Keratinocyte (primary cell): ENCODE measurements at regions not wholly inside any gene's neighbourhood (a gene's known extent, or its start where the extent isn't known, plus 50 kb on each side); places are given as distances from the start of the nearest gene placed in this dataset.

Experiments
- EZH2 ChIP-seq: IDR thresholded peaks from one replicate; pipeline ENCODE4 v1.6.1; 2012; ENCODE audit warnings: inconsistent platforms, mild to moderate bottlenecking, low read length, moderate library complexity
- TF ChIP-seq, protein P1 (sequence below), 3 experiments: IDR thresholded peaks in 1 of 3; conservative IDR thresholded peaks in 1 of 3; optimal IDR thresholded peaks in 1 of 3; 2 replicates in 2 of 3; 3 replicates in 1 of 3; pipeline versions ENCODE3 to v1.5.1; 2011; ENCODE audit warnings: low read length in 3 of 3, mild to moderate bottlenecking in 3 of 3, moderate library complexity in 2 of 3, control low read depth in 1 of 3, inconsistent platforms in 1 of 3; ENCODE audit not compliant: insufficient read depth in 2 of 3; ENCODE audit errors: extremely low read depth in 1 of 3

DNA sequence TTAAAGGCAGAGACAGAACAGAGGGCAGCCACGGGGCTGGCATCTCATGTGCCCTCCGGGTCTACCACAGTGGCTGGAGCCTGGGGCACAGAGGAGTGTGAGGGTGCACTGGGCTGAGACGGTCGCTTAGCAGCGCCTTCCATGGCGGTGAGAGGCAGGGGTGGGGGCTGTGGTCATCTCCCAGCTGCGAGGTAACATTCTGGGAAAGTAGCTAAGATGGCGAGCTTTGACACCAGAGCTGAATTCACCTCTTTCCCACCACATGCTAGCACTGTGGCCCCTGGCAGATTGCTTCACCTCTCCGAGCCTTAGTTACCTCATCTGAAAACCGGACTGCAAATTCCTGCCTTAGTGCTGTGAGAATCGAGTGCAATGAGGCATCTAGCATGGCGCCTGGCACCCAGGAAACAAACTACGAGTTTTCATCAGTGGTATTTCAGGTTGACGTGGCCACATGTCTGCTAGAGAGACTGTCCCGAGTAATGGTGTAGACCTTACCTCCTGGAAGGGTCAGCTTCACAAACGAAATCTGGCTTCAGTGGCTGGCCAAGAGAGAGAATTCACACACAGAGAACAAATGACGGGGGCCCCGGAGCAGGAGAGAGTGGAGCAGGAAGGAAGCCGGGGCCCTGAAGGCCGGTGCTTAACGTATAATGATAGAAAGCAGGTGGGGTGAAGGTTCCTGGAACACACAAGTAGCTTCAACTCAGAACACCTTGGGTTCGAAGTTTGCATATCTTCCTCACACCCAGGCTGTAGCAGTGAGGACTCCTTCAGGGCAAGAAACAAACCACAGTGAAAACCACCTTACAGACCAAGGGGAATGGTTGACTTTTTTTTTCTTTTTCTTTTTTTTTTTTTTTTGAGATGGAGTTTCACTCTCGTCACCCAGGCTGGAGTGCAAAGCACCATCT, 63.9 kb upstream of the RPH3AL start:
- no peak for TF ChIP-seq EZH2
- TF ChIP-seq, protein P1, sequence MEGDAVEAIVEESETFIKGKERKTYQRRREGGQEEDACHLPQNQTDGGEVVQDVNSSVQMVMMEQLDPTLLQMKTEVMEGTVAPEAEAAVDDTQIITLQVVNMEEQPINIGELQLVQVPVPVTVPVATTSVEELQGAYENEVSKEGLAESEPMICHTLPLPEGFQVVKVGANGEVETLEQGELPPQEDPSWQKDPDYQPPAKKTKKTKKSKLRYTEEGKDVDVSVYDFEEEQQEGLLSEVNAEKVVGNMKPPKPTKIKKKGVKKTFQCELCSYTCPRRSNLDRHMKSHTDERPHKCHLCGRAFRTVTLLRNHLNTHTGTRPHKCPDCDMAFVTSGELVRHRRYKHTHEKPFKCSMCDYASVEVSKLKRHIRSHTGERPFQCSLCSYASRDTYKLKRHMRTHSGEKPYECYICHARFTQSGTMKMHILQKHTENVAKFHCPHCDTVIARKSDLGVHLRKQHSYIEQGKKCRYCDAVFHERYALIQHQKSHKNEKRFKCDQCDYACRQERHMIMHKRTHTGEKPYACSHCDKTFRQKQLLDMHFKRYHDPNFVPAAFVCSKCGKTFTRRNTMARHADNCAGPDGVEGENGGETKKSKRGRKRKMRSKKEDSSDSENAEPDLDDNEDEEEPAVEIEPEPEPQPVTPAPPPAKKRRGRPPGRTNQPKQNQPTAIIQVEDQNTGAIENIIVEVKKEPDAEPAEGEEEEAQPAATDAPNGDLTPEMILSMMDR (optimal IDR thresholded peaks at IDR 0.05 in 1 of 3, IDR thresholded peaks at IDR 0.05 in 1 of 3, conservative IDR thresholded peaks at IDR 0.05 in 1 of 3; ENCODE audit: extremely low read depth in 1 of 3, insufficient read depth in 2 of 3, low read length in 3 of 3): no peak
